GM13977 (cell line): ENCODE measurements at regions not wholly inside any gene's neighbourhood (a gene's known extent, or its start where the extent isn't known, plus 50 kb on each side); places are given as distances from the start of the nearest gene placed in this dataset.

ENCODE experiments used
- DNase-seq: peaks from one replicate; pipeline ENCODE4 v3.0.0; 2012; ENCODE audit warnings: low spot score
- in situ Hi-C: fragments of 300-500 bp; cut with MboI; formaldehyde crosslinking; loops from one replicate; pipeline ENCODE4 v1.12.0; 2022; ENCODE audit warnings: low sequenced_read_pairs, low pct_unique_long_range_greater_than_20kb, mixed read lengths, inconsistent platforms; ENCODE audit not compliant: unreplicated experiment
- TF ChIP-seq, protein P1 (sequence below): IDR thresholded peaks from 2 replicates; pipeline ENCODE4 v1.5.1; 2012; ENCODE audit warnings: mild to moderate bottlenecking, control low read depth; ENCODE audit not compliant: insufficient read depth; ENCODE audit errors: extremely low read depth, missing control alignments

DNA sequence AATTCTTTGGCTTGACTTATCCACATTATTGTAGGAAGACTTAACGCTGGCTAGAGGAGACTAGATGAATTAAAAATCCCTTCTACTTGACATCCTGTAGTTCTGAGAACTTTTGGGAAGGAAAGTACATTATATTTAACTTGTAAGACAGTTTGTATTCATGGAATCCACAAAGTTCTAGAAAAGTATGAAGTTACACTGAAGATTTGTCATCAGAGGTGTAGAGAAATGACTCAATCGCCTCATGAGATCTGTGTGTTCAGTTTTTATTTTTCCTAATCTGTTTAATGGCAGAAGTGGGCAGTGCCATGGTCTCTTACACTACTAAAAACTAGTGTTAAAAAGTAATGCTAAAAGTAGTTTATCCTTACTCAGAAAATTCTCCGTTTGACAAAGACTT, 89.1 kb upstream of the SMIM30 start:
- in situ Hi-C loops: no loop called here
- TF ChIP-seq, protein P1, sequence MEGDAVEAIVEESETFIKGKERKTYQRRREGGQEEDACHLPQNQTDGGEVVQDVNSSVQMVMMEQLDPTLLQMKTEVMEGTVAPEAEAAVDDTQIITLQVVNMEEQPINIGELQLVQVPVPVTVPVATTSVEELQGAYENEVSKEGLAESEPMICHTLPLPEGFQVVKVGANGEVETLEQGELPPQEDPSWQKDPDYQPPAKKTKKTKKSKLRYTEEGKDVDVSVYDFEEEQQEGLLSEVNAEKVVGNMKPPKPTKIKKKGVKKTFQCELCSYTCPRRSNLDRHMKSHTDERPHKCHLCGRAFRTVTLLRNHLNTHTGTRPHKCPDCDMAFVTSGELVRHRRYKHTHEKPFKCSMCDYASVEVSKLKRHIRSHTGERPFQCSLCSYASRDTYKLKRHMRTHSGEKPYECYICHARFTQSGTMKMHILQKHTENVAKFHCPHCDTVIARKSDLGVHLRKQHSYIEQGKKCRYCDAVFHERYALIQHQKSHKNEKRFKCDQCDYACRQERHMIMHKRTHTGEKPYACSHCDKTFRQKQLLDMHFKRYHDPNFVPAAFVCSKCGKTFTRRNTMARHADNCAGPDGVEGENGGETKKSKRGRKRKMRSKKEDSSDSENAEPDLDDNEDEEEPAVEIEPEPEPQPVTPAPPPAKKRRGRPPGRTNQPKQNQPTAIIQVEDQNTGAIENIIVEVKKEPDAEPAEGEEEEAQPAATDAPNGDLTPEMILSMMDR: no peak
- DNase-seq: no peak

DNA sequence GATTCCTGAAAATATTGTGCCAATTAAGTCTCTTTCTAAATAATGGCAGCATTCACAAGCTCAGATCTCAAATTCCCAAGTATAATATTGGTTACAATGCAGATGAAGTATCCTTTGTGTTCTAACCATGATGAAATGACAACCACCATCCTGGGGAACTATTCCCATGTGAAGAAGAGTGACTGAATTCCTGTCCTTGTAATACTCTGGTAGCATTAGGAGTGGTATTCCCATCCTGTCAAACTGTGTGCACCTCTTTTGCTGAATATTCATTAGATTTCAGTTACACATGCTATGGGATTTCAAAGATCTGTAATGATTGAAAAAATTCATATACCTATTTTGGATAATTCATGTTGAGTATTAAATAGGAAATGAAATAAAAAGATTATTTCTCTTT, 86.1 kb upstream of the SMIM30 start:
- TF ChIP-seq, protein P1: no peak
- in situ Hi-C loops: no loop called here
- DNase-seq: no peak

DNA sequence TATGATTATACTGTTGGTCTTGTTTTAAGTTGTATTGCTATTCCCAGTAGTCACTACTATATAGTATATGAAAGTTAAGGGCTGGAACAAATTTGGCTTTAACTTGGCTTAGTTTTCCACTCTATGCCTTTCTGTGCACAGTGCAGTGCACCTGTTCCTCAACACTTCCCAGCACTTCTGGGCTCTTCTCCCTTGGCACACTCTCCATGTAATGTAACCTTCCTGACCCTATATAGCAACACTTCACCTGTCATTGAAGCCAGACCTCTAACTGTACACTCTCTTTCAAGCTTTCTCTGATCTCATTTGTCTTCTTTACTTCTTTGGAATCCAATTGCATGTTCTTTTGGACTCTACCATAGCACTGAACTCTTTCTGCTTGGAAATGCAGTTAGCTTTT, 83.9 kb upstream of the SMIM30 start:
- TF ChIP-seq, protein P1: no peak
- DNase-seq: no peak
- in situ Hi-C loops: no loop called here

DNA sequence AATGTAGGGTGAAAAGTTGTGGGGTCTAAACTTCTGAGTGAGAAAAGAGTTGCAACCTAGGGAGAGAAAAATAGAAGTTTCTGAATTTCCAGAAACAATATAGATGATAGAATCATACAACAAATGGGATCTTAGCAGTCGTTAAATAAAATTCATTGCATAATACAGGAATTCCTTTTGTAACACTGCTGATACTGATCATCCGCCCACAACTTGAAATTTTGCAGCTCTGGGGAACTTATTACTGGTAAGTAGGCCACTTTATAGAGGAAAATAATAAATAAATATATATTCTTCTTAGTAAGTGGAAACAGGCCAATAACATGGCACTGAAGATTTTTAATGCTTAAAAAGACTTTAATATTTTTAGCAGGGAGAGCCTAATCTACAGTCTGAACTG, 81.9 kb upstream of the SMIM30 start:
- no peak for DNase-seq
- in situ Hi-C loops: no loop called here
- TF ChIP-seq, protein P1: no peak

DNA sequence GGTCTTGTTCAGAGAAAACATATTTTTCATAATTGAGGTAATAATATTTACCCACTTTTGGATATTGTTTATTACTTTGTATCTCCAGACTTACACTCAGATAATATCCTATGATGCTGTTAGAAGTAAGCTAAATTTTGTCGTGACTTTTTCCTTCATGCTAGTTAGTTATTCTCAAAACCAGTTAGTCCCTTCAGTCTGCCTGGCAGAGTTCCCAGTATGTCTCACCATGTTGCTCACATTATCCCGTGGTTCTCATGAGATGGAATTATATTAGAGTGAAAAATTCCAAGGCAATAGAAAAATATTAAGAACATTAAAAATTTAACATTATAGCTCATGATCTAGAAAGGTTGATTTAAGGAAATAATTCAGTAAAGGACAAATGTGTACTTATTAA, 81.5 kb upstream of the SMIM30 start:
- in situ Hi-C loops: no loop called here
- DNase-seq: no peak
- TF ChIP-seq, protein P1: no peak

DNA sequence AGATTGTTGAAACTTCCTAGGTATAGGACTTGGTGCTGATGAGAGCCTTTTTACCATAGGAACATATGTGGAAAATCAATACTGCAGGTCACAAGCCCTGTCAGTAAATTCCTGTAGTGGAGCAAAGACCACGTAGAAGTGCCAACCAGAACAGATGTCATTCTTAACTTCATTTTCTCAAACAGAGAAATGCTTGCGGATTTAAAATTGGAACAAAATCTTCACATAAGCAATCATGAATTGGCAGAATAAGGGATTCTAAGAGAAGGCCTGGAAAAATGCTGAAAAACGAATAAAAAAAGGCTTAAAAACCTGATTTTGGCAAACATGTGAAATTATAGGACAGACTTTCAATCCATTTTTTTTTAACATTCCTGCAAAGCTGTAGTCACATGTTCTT, 80.8 kb upstream of the SMIM30 start:
- in situ Hi-C loops: no loop called here
- TF ChIP-seq, protein P1: no peak
- no peak for DNase-seq

DNA sequence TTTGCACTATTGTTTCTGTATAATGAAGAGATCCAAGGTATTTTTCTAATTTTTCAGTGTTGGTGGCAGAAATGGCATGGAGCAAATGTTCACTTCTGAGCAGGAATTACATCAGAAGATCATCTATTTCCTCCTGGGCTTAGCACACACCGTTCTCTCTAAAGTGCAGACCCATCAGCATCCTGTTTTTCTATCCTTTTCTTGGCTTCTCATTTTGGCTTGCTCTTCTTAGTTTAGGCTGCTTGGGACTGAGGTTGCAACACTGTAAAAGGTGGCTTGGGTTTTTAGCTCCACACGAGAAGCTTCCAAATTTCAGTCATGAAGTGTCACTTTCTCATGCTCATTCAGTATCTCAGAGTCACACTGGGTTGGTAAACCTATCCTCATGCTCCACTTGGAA, 79.9 kb upstream of the SMIM30 start:
- TF ChIP-seq, protein P1: no peak
- DNase-seq: no peak
- in situ Hi-C loops: no loop called here
